B cell (primary cell): ENCODE measurements at regions not wholly inside any gene's neighbourhood (a gene's known extent, or its start where the extent isn't known, plus 50 kb on each side); places are given as distances from the start of the nearest gene placed in this dataset.

Experiments
- ATAC-seq: fragments of 200-7000 bp; cut with Tn5 transposase; one replicate; pipeline ENCODE4 v1.10.0; 2021; ENCODE audit warnings: low read depth, mild to moderate bottlenecking, moderate number of reproducible peaks, moderate library complexity
- CTCF ChIA-PET: fragments of 350-600 bp; sonication (Branson Sonifier 250); formaldehyde crosslinking; loops from one replicate; lab custom pipeline; 2021; ENCODE audit warnings: antibody characterized with exemption, inconsistent platforms; lab: Charles Lee
- POLR2A ChIA-PET: fragments of 350-600 bp; sonication (Branson Sonifier 250); formaldehyde crosslinking; loops from one replicate; lab custom pipeline; 2021; ENCODE audit warnings: antibody characterized with exemption; lab: Charles Lee
- DNase-seq: peaks from one replicate; pipeline ENCODE4 v3.0.0; 2013
- H2AFZ ChIP-seq: 2 replicates; pipeline ENCODE4 v1.6.1; 2012; ENCODE audit warnings: mild to moderate bottlenecking, low read depth, low read length; ENCODE audit not compliant: insufficient read depth, poor library complexity, severe bottlenecking
- H3K27ac ChIP-seq, 2 donors: 1 replicate in 1 of 2; 2 replicates in 1 of 2; pipeline ENCODE4 v1.5.1; 2012 to 2013; ENCODE audit warnings: low read length in 2 of 2, mild to moderate bottlenecking in 2 of 2, moderate library complexity in 1 of 2
- H3K27me3 ChIP-seq, 4 experiments: fragments of 200-600 bp in 1 of 4; sonication (generic) in 1 of 4; replicated peaks in 1 of 4; 1 replicate in 2 of 4; 2 replicates in 2 of 4; pipeline versions ENCODE4 v1.6.1 to v1.7.0; 2013 to 2016; ENCODE audit warnings: low read length in 3 of 4, mild to moderate bottlenecking in 2 of 4, mixed read lengths in 1 of 4, moderate library complexity in 1 of 4; ENCODE audit not compliant: insufficient read depth in 4 of 4, control insufficient read depth in 3 of 4; ENCODE audit errors: control extremely low read depth in 1 of 4
- H3K36me3 ChIP-seq, 2 experiments: replicated peaks in 1 of 2; 1 replicate in 1 of 2; 2 replicates in 1 of 2; pipeline versions ENCODE4 v1.6.1 to v1.7.1; 2013; ENCODE audit warnings: low read length in 1 of 2; ENCODE audit not compliant: insufficient read depth in 2 of 2, control insufficient read depth in 1 of 2; ENCODE audit errors: control extremely low read depth in 1 of 2, extremely low read depth in 1 of 2
- H3K4me1 ChIP-seq, 2 donors: fragments of 200-600 bp in 1 of 2; sonication (generic) in 1 of 2; 1 replicate in 1 of 2; 2 replicates in 1 of 2; pipeline versions ENCODE4 v1.5.1 to v1.6.1; 2013 to 2017; ENCODE audit warnings: low read length in 2 of 2; ENCODE audit not compliant: control insufficient read depth in 2 of 2, insufficient read depth in 2 of 2
- H3K4me2 ChIP-seq: replicated peaks from 2 replicates; pipeline ENCODE3; 2012; ENCODE audit warnings: mild to moderate bottlenecking, low read depth, low read length; ENCODE audit not compliant: poor library complexity, severe bottlenecking
- H3K4me3 ChIP-seq, 5 experiments: fragments of 200-600 bp in 1 of 5; sonication (generic) in 1 of 5; 1 replicate in 3 of 5; 2 replicates in 2 of 5; pipeline versions ENCODE4 v1.5.1 to v1.7.0; 2011 to 2016; ENCODE audit warnings: low read length in 4 of 5, mild to moderate bottlenecking in 4 of 5, low read depth in 2 of 5, control low read depth in 1 of 5, moderate library complexity in 1 of 5; ENCODE audit not compliant: insufficient read depth in 1 of 5; ENCODE audit errors: control extremely low read depth in 1 of 5, extremely low read depth in 1 of 5
- H3K79me2 ChIP-seq: fragments of 200-600 bp; sonication (generic); one replicate; pipeline ENCODE4 v1.6.0; 2016; ENCODE audit warnings: low read length; ENCODE audit not compliant: control insufficient read depth, insufficient read depth
- H3K9ac ChIP-seq: fragments of 200-600 bp; sonication (generic); 2 replicates; pipeline ENCODE4 v1.6.1; 2017; ENCODE audit warnings: mild to moderate bottlenecking, low read length, moderate library complexity
- H3K9me3 ChIP-seq, 3 donors: one replicate each; pipeline versions ENCODE4 v1.6.1 to v1.7.1; 2013; ENCODE audit warnings: low read length in 2 of 3; ENCODE audit not compliant: control insufficient read depth in 2 of 3, insufficient read depth in 1 of 3; ENCODE audit errors: control extremely low read depth in 1 of 3
- H4K20me1 ChIP-seq: 2 replicates; pipeline ENCODE4 v1.6.0; 2012; ENCODE audit warnings: mild to moderate bottlenecking, low read length; ENCODE audit not compliant: insufficient read depth, control insufficient read depth, poor library complexity, severe bottlenecking
- H3K27ac Mint-ChIP-seq: one replicate; pipeline ENCODE4 v1.8.0; 2021; ENCODE audit warnings: mixed read lengths
- H3K27me3 Mint-ChIP-seq: one replicate; pipeline ENCODE4 v1.8.0; 2021; ENCODE audit warnings: mixed read lengths
- H3K4me1 Mint-ChIP-seq: one replicate; pipeline ENCODE4 v1.8.0; 2021; ENCODE audit warnings: mixed read lengths
- H3K4me3 Mint-ChIP-seq: one replicate; pipeline ENCODE4 v1.8.0; 2021; ENCODE audit warnings: mixed read lengths
- H3K9me3 Mint-ChIP-seq: one replicate; pipeline ENCODE4 v1.8.0; 2022; ENCODE audit warnings: mixed read lengths; ENCODE audit not compliant: insufficient read depth
- CTCF ChIP-seq: fragments of 200-600 bp; IDR thresholded peaks from one replicate; pipeline ENCODE4 v1.8.0; 2022; ENCODE audit warnings: antibody characterized with exemption, mild to moderate bottlenecking
- EZH2 ChIP-seq: IDR thresholded peaks from 2 replicates; pipeline ENCODE4 v1.6.1; 2012; ENCODE audit warnings: borderline replicate concordance, low read depth, mild to moderate bottlenecking, moderate library complexity, low read length; ENCODE audit not compliant: insufficient read depth, poor library complexity, severe bottlenecking
- WGBS: methylation state at CpG from one replicate; pipeline ENCODE4 v1.1.5; 2013; ENCODE audit warnings: missing lambda C conversion rate; ENCODE audit not compliant: insufficient coverage; 5-methylcytosine and 5-hydroxymethylcytosine counted together
- intact Hi-C: fragments of 100-400 bp; cut with micrococcal nuclease; formaldehyde crosslinking; loops from one replicate; pipeline ENCODE4 v1.10.0; 2022

GRCh38 chr15:49793943-49794342 lies 173.1 kb downstream of the DTWD1 start:
- intact Hi-C loops, result no loop called here
- TF ChIP-seq EZH2 (no peak), CTCF (no peak)
- no peaks in the 10 kb centered on the region for H4K20me1 ChIP-seq
- no peak for DNase-seq
- H3K4me1 ChIP-seq, result no peaks in the 10 kb centered on the region
- no peak overlapping the region for H3K27ac ChIP-seq
- ATAC-seq, result no peak
- H3K27me3 ChIP-seq, result no peaks in the 10 kb centered on the region
- no peak overlapping the region for H3K4me3 Mint-ChIP-seq
- H3K9me3 ChIP-seq, result peaks cover 0 to 8% (median 0%) of the 10 kb centered on the region in 3 donors
- WGBS, result 91% methylated on average over 12 of the region's 14 CpGs
- H3K9ac ChIP-seq, result no peak overlapping the region
- H3K27me3 Mint-ChIP-seq, result no peaks in the 10 kb centered on the region
- no peak overlapping the region for H2AFZ ChIP-seq
- H3K36me3 ChIP-seq, result no peaks in the 10 kb centered on the region
- no peak overlapping the region for H3K4me3 ChIP-seq
- ChIA-PET POLR2A (no interaction called here), CTCF (no interaction called here)
- H3K27ac Mint-ChIP-seq, result no peak overlapping the region
- no peaks in the 10 kb centered on the region for H3K4me1 Mint-ChIP-seq
- H3K4me2 ChIP-seq, result no peak overlapping the region
- H3K9me3 Mint-ChIP-seq, result no peaks in the 10 kb centered on the region
- no peaks in the 10 kb centered on the region for H3K79me2 ChIP-seq

- H3K79me2 ChIP-seq, result no peaks in the 10 kb centered on the region
- H3K4me2 ChIP-seq, result no peak overlapping the region
- intact Hi-C loops, result no loop called here
- H3K36me3 ChIP-seq, result no peaks in the 10 kb centered on the region
- H3K27ac Mint-ChIP-seq, result no peak overlapping the region
- peaks cover 2% of the 10 kb centered on the region for H3K9me3 Mint-ChIP-seq
- H2AFZ ChIP-seq, result no peak overlapping the region
- POLR2A ChIA-PET, result no interaction called here
- no peaks in the 10 kb centered on the region for H4K20me1 ChIP-seq
- peaks cover 0 to 6% (median 0%) of the 10 kb centered on the region in 3 donors for H3K9me3 ChIP-seq
- H3K27ac ChIP-seq, result no peak overlapping the region
- H3K4me3 Mint-ChIP-seq, result no peak overlapping the region
- H3K4me1 Mint-ChIP-seq, result no peaks in the 10 kb centered on the region
- CTCF ChIA-PET, result no interaction called here
- H3K27me3 Mint-ChIP-seq, result no peaks in the 10 kb centered on the region
- H3K9ac ChIP-seq, result no peak overlapping the region
- no peak overlapping the region for H3K4me3 ChIP-seq
- H3K27me3 ChIP-seq, result no peaks in the 10 kb centered on the region
- DNase-seq (no peak), ATAC-seq (no peak)
- H3K4me1 ChIP-seq, result no peaks in the 10 kb centered on the region
- TF ChIP-seq EZH2, result no peak
- no peak for TF ChIP-seq CTCF
Measured at GRCh38 chr15:49801796-49802195, 180.9 kb downstream of the DTWD1 start.
